Spleen (tissue), 11 donors: ENCODE measurements at regions not wholly inside any gene's neighbourhood (a gene's known extent, or its start where the extent isn't known, plus 50 kb on each side); places are given as distances from the start of the nearest gene placed in this dataset.

Experiments
- DNase-seq: peaks from one replicate; pipeline ENCODE4 v3.0.0-alpha.2; 2020
- H3K27ac ChIP-seq, 8 donors: fragments of 200-600 bp; sonication (generic) in 7 of 8; 1 replicate in 4 of 8; 2 replicates in 4 of 8; pipeline versions ENCODE4 v1.5.0 to v1.8.0; 2016 to 2021; ENCODE audit warnings: inconsistent platforms in 4 of 8, mild to moderate bottlenecking in 4 of 8, moderate library complexity in 1 of 8
- H3K27me3 ChIP-seq, 7 donors: fragments of 200-600 bp; sonication (generic) in 6 of 7; replicated peaks in 1 of 7; 1 replicate in 4 of 7; 2 replicates in 3 of 7; pipeline versions ENCODE4 v1.5.0 to v1.8.0; 2016 to 2021; ENCODE audit warnings: inconsistent platforms in 3 of 7, mild to moderate bottlenecking in 1 of 7
- H3K36me3 ChIP-seq, 6 donors: fragments of 200-600 bp; sonication (generic) in 5 of 6; 1 replicate in 4 of 6; 2 replicates in 2 of 6; pipeline versions ENCODE4 v1.5.0 to v1.8.0; 2016 to 2021; ENCODE audit warnings: inconsistent platforms in 2 of 6
- H3K4me1 ChIP-seq, 6 donors: fragments of 200-600 bp; sonication (generic) in 5 of 6; 1 replicate in 3 of 6; 2 replicates in 3 of 6; pipeline versions ENCODE4 v1.5.0 to v1.8.0; 2016 to 2021; ENCODE audit warnings: inconsistent platforms in 3 of 6
- H3K4me3 ChIP-seq, 8 donors: fragments of 200-600 bp; sonication (generic) in 7 of 8; 1 replicate in 4 of 8; 2 replicates in 4 of 8; pipeline versions ENCODE4 v1.5.0 to v1.8.0; 2016 to 2021; ENCODE audit warnings: inconsistent platforms in 4 of 8, mild to moderate bottlenecking in 4 of 8, moderate library complexity in 2 of 8
- H3K9me3 ChIP-seq, 8 donors: fragments of 200-600 bp; sonication (generic) in 7 of 8; 1 replicate in 4 of 8; 2 replicates in 4 of 8; pipeline versions ENCODE4 v1.5.0 to v1.8.0; 2016 to 2021; ENCODE audit warnings: inconsistent platforms in 4 of 8
- POLR2A ChIP-seq, 3 donors: fragments of 450-650 bp; IDR thresholded peaks; one replicate each; pipeline ENCODE4 v1.5.1; 2017; ENCODE audit warnings: antibody characterized with exemption in 3 of 3, mild to moderate bottlenecking in 1 of 3
- POLR2AphosphoS5 ChIP-seq, 3 donors: sonication (generic); formaldehyde crosslinking; IDR thresholded peaks; one replicate each; pipeline ENCODE4 v1.5.1; 2017; ENCODE audit warnings: antibody characterized with exemption in 3 of 3
- WGBS, 5 donors: extraction: QIAGEN DNeasy Blood & Tissue Kit in 3 of 5; methylation state at CpG; one replicate each; pipeline versions ENCODE4 v1.1.5 to v1.1.7; 2013 to 2018; 5-methylcytosine and 5-hydroxymethylcytosine counted together
- intact Hi-C: fragments of 100-400 bp; cut with DNase I; formaldehyde crosslinking; loops from one replicate; pipeline ENCODE4 v1.15.0; 2023; ENCODE audit warnings: low total_unique reads
- TF ChIP-seq, protein P1 (sequence below), 11 experiments: fragments of 200-600 bp in 7 of 11; fragments of 450-650 bp in 4 of 11; sonication (generic) in 4 of 11; IDR thresholded peaks in 8 of 11; conservative IDR thresholded peaks in 3 of 11; 1 replicate in 7 of 11; 2 replicates in 4 of 11; pipeline versions ENCODE4 v1.4.0 to v1.8.0; 2016 to 2021; ENCODE audit warnings: antibody characterized with exemption in 11 of 11, inconsistent platforms in 4 of 11, mild to moderate bottlenecking in 1 of 11
- donor health status: healthy with polysubstance abuse.
- donor health status: DM: no; HTN: no; CAD: no; lungs with moderate emphysema.
- donor health status: DM: no; HTN: no; CAD: no.
- donor health status: Bipolar disorder and iron deficiency.
- donor health status: healthy.
- donor health status: DM: no; HTN: no; CAD: no.
- donor health status: DM: yes; HTN: yes; CAD: no.

DNA sequence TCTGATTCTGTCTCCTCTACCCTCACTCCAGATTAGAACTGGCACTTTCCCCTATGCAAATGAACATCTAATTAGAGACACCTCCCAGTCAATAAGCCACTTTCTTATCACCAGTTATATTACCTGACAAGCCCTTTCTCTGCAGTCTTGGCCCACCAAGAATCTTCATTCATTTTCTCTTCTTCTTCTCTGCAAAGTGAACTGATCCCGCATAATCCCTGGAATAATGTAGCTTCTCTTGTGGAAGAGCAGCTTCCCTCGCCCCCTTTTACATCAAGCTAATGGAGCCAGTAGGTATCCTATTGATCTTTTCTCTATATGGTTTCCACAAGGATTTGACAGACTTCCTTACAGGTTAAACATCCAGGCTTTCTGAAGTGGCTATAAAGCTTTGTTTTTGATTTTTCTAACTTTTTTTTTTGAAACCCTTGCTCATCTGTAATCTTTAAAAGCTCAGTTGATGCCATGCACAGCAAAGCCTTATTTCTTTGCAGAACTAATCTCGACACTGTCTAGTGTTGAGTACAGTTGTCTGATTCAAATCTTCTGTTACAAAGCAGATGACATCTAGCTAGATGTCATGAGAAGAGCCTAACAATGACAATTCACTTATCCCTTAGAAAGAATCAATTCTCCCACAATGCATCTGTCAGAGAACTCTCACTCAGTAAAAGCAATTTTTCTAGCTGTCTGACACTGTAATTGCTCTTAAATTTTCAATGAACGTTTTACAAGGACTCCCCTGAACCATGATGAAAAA lies 281.4 kb downstream of the ISL1 start:
- peaks cover 0 to 8% (median 0%) of the 10 kb centered on the region in 8 donors for H3K9me3 ChIP-seq
- no peaks in the 10 kb centered on the region for H3K4me1 ChIP-seq
- H3K27me3 ChIP-seq: no peaks in the 10 kb centered on the region
- WGBS, 5 donors: 50 to 71% (median 57%) methylated on average over 4 of the region's 4 CpGs
- intact Hi-C loops: no loop called here
- TF ChIP-seq POLR2A (IDR thresholded peaks at IDR 0.05) (no peak), POLR2AphosphoS5 (IDR thresholded peaks at IDR 0.05) (no peak)
- TF ChIP-seq, protein P1, sequence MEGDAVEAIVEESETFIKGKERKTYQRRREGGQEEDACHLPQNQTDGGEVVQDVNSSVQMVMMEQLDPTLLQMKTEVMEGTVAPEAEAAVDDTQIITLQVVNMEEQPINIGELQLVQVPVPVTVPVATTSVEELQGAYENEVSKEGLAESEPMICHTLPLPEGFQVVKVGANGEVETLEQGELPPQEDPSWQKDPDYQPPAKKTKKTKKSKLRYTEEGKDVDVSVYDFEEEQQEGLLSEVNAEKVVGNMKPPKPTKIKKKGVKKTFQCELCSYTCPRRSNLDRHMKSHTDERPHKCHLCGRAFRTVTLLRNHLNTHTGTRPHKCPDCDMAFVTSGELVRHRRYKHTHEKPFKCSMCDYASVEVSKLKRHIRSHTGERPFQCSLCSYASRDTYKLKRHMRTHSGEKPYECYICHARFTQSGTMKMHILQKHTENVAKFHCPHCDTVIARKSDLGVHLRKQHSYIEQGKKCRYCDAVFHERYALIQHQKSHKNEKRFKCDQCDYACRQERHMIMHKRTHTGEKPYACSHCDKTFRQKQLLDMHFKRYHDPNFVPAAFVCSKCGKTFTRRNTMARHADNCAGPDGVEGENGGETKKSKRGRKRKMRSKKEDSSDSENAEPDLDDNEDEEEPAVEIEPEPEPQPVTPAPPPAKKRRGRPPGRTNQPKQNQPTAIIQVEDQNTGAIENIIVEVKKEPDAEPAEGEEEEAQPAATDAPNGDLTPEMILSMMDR (IDR thresholded peaks at IDR 0.05 in 8 of 11, conservative IDR thresholded peaks at IDR 0.05 in 3 of 11): no peak
- H3K4me3 ChIP-seq: no peak overlapping the region
- no peak overlapping the region for H3K27ac ChIP-seq
- no peaks in the 10 kb centered on the region for H3K36me3 ChIP-seq
- DNase-seq: no peak

DNA sequence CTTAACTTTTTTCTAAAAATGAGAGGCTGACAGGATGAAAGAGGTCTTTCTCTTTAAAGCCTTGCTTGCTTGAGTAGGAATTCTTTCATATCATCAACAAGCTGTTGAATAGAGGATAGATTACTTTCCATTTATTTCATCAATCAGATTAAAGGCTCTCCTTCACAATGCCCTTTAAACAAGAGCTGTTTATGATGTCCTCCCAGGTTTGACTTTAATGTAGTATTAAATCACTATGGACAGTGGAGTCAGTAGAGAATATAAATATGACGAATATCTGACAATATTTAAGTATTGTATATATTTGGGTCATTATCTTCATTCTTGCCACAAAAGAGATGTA lies 282.0 kb downstream of the ISL1 start:
- 59 to 75% (median 66%) methylated on average over 1 of the region's 1 CpG for WGBS, 5 donors
- H3K36me3 ChIP-seq: no peaks in the 10 kb centered on the region
- H3K4me3 ChIP-seq: no peak overlapping the region
- H3K9me3 ChIP-seq: peaks cover 0 to 9% (median 1%) of the 10 kb centered on the region in 8 donors
- no peak overlapping the region for H3K27ac ChIP-seq
- no peaks in the 10 kb centered on the region for H3K27me3 ChIP-seq
- no peaks in the 10 kb centered on the region for H3K4me1 ChIP-seq
- no peak for TF ChIP-seq POLR2A (IDR thresholded peaks at IDR 0.05)
- no peak for TF ChIP-seq POLR2AphosphoS5 (IDR thresholded peaks at IDR 0.05)
- TF ChIP-seq, protein P1 (IDR thresholded peaks at IDR 0.05 in 8 of 11, conservative IDR thresholded peaks at IDR 0.05 in 3 of 11): no peak
- intact Hi-C loops: no loop called here
- no peak for DNase-seq

DNA sequence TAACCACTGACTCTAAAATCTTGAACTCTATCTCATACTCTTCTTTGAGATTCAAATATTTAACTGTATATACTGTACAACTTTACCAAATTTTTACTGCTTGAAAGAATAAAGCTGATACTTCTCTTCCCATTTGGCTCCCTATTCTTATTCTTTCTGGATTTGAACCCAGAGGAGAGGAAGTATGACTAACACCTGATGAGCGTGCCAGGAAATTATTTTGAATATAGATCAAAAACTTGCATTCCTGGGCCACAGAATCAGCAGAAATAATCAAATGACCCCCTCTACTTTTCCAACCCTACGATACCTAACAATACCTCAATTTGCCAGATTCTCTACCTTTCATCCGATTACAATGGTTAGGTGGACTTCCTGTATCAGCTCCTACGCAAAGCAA lies 285.8 kb downstream of the ISL1 start:
- intact Hi-C loops: no loop called here
- Histone ChIP-seq H3K4me1 (no peaks in the 10 kb centered on the region), H3K27ac (no peak overlapping the region), H3K4me3 (no peak overlapping the region), H3K36me3 (no peaks in the 10 kb centered on the region), H3K9me3 (peaks cover 0 to 41% (median 13%) of the 10 kb centered on the region in 8 donors), H3K27me3 (no peaks in the 10 kb centered on the region)
- no peak for DNase-seq
- TF ChIP-seq POLR2A (IDR thresholded peaks at IDR 0.05): no peak
- TF ChIP-seq, protein P1 (IDR thresholded peaks at IDR 0.05 in 8 of 11, conservative IDR thresholded peaks at IDR 0.05 in 3 of 11): no peak
- TF ChIP-seq POLR2AphosphoS5 (IDR thresholded peaks at IDR 0.05): no peak
- 89 to 97% (median 90%) methylated on average over 4 of the region's 4 CpGs for WGBS, 5 donors

DNA sequence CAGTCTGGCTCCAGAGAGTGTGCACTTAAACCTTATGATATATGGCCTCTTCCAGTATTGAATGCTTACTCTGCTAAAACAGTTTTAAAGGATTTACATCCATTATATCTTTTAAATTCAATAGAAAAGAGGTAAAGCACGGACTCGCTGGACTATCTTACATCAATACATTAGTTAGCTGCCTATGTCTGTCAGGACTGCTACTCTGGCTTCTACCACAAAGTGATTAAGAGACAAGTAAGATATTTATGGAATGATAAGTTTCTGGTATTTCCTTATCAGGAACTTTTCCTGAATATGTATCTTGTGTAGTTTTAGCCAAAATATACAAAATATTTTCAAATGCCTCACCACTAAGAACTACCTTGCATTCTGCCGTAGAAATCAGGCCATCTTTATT lies 295.1 kb downstream of the ISL1 start:
- H3K27me3 ChIP-seq: no peaks in the 10 kb centered on the region
- H3K36me3 ChIP-seq: no peaks in the 10 kb centered on the region
- H3K27ac ChIP-seq: no peak overlapping the region
- peaks cover 0 to 9% (median 0%) of the 10 kb centered on the region in 8 donors for H3K9me3 ChIP-seq
- intact Hi-C loops: no loop called here
- no peak overlapping the region for H3K4me3 ChIP-seq
- TF ChIP-seq POLR2AphosphoS5 (IDR thresholded peaks at IDR 0.05): no peak
- TF ChIP-seq, protein P1 (IDR thresholded peaks at IDR 0.05 in 8 of 11, conservative IDR thresholded peaks at IDR 0.05 in 3 of 11): no peak
- TF ChIP-seq POLR2A (IDR thresholded peaks at IDR 0.05): no peak
- 77 to 88% (median 80%) methylated on average over 3 of the region's 3 CpGs for WGBS, 5 donors
- DNase-seq: no peak
- H3K4me1 ChIP-seq: no peaks in the 10 kb centered on the region
